DND-41 (cell line): ENCODE measurements at regions not wholly inside any gene's neighbourhood (a gene's known extent, or its start where the extent isn't known, plus 50 kb on each side); places are given as distances from the start of the nearest gene placed in this dataset.

Experiments used
- EZH2 ChIP-seq: IDR thresholded peaks from 3 replicates; pipeline ENCODE4 v1.6.1; 2012; ENCODE audit warnings: borderline replicate concordance, low read depth, mild to moderate bottlenecking, moderate library complexity, low read length, inconsistent platforms; ENCODE audit not compliant: severe bottlenecking
- TF ChIP-seq, protein P1 (sequence below): IDR thresholded peaks from 2 replicates; pipeline ENCODE4 v1.5.1; 2012; ENCODE audit warnings: borderline replicate concordance, low read length, moderate library complexity, mild to moderate bottlenecking; ENCODE audit not compliant: poor library complexity, severe bottlenecking; ENCODE audit errors: extremely low read depth

DNA sequence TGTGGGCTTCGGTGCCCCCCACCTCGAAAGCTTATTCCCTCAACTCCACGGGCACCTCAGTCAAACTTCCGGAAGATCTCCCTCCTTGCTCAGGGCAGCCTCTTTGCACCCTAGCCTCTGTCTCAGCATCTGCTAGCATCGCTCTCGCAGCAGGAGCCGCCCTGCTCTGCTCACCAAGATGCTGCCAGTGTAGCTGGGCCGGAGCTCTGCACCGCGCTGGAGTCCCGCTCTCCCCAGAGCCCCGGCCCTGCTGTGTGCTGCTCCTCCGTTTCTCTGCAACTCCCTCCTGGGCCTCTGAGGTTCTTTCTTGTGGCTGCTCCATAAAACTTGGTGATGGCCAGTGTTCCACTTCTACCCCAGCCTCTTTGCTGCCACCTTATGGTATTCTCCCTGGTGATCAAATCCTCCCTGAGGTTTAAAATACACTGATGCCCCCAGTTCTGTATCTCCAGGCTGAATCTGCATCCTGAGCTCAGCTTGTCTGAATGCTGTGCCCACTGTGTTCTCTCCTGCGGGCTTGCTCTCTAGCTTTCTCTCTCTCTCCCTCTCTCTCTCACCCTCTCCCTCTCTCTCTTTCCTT is 198.0 kb downstream of the UQCRFS1 start:
- TF ChIP-seq, protein P1, sequence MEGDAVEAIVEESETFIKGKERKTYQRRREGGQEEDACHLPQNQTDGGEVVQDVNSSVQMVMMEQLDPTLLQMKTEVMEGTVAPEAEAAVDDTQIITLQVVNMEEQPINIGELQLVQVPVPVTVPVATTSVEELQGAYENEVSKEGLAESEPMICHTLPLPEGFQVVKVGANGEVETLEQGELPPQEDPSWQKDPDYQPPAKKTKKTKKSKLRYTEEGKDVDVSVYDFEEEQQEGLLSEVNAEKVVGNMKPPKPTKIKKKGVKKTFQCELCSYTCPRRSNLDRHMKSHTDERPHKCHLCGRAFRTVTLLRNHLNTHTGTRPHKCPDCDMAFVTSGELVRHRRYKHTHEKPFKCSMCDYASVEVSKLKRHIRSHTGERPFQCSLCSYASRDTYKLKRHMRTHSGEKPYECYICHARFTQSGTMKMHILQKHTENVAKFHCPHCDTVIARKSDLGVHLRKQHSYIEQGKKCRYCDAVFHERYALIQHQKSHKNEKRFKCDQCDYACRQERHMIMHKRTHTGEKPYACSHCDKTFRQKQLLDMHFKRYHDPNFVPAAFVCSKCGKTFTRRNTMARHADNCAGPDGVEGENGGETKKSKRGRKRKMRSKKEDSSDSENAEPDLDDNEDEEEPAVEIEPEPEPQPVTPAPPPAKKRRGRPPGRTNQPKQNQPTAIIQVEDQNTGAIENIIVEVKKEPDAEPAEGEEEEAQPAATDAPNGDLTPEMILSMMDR, result no peak
- TF ChIP-seq EZH2, result no peak
